Keratinocyte (primary cell): ENCODE measurements at regions not wholly inside any gene's neighbourhood (a gene's known extent, or its start where the extent isn't known, plus 50 kb on each side); places are given as distances from the start of the nearest gene placed in this dataset.

Source experiments
- CTCF ChIP-seq, 3 experiments: IDR thresholded peaks in 1 of 3; conservative IDR thresholded peaks in 1 of 3; optimal IDR thresholded peaks in 1 of 3; 2 replicates in 2 of 3; 3 replicates in 1 of 3; pipeline versions ENCODE3 to v1.5.1; 2011; ENCODE audit warnings: low read length in 3 of 3, mild to moderate bottlenecking in 3 of 3, moderate library complexity in 2 of 3, control low read depth in 1 of 3, inconsistent platforms in 1 of 3; ENCODE audit not compliant: insufficient read depth in 2 of 3; ENCODE audit errors: extremely low read depth in 1 of 3
- EZH2 ChIP-seq: IDR thresholded peaks from one replicate; pipeline ENCODE4 v1.6.1; 2012; ENCODE audit warnings: inconsistent platforms, mild to moderate bottlenecking, low read length, moderate library complexity

DNA sequence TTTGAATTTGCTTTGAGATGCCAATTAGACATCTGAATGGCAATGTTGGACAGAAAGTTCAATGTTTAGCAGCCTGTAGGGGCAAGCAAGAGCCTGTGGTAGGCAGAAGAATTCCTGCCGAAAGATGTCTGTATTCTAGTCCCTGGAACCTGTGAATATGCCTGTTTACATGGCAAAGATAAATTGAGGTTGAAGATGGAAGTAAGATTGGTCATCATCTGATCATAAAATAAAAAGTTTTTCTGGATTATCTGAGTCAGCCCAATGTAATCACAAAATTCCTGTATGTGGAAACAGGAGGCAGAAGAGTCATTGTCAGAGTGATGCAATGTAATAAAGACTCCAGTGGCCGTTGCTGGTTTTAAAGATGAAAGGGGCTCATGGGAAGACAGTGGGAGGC, 430.5 kb downstream of the MDFIC start:
- peak in 1 of 3 experiments; percentile 24 for TF ChIP-seq CTCF (optimal IDR thresholded peaks at IDR 0.05 in 1 of 3, IDR thresholded peaks at IDR 0.05 in 1 of 3, conservative IDR thresholded peaks at IDR 0.05 in 1 of 3; ENCODE audit: extremely low read depth in 1 of 3, insufficient read depth in 2 of 3, low read length in 3 of 3)
- TF ChIP-seq EZH2, result no peak
